ENCODE measurements at regions not wholly inside any gene's neighbourhood (a gene's known extent, or its start where the extent isn't known, plus 50 kb on each side); places are given as distances from the start of the nearest gene placed in this dataset.
A peak's percentile ranks its signal among the peaks of the same experiment; 100 is the strongest.
"Not testable (repeated sequence)": the region's sequence is repeated elsewhere in the genome, so short reads cannot be mapped to it uniquely, and the experiment has no call there.

- Mint-ChIP-seq H3K27me3 (ENCODE audit: insufficient read depth) (peaks cover 4% of the 10 kb centered on the region), H3K36me3 (ENCODE audit: low read depth) (no peaks in the 10 kb centered on the region), H3K9me3 (no peaks in the 10 kb centered on the region; the same call in 1 of the 2 replicates), H3K4me1 (ENCODE audit: low read depth) (peaks cover 11% of the 10 kb centered on the region), H3K4me3 (no peak overlapping the region), H3K27ac (no peak overlapping the region)
- no peak for TF ChIP-seq CTCF (IDR thresholded peaks at IDR 0.05)
- DNase-seq, result no peak
Observed at GRCh38 chr16:14384745-14385144, 245.3 kb downstream of the PARN start.

- H3K4me3 Mint-ChIP-seq; DNase-seq; H3K9me3 Mint-ChIP-seq; H3K27me3 Mint-ChIP-seq (ENCODE audit: insufficient read depth); H3K27ac Mint-ChIP-seq; H3K36me3 Mint-ChIP-seq (ENCODE audit: low read depth): not testable (repeated sequence)
- H3K4me1 Mint-ChIP-seq (ENCODE audit: low read depth), result peaks cover 17% of the 10 kb centered on the region
Observed at GRCh38 chr16:14383844-14384243, 246.2 kb downstream of the PARN start.

GRCh38 chr16:14378689-14379467 lies 251.2 kb downstream of the PARN start:
- Mint-ChIP-seq H3K4me3 (peak overlapping the region; percentile 69), H3K9me3 (no peaks in the 10 kb centered on the region), H3K27me3 (ENCODE audit: insufficient read depth) (peaks cover 2% of the 10 kb centered on the region; the same call in 1 of the 2 replicates), H3K27ac (peak overlapping the region; percentile 85), H3K36me3 (ENCODE audit: low read depth) (no peaks in the 10 kb centered on the region), H3K4me1 (ENCODE audit: low read depth) (peaks cover 51% of the 10 kb centered on the region)
- DNase-seq, result peak; percentile 79
- TF ChIP-seq CTCF (IDR thresholded peaks at IDR 0.05), result peak; percentile 38

GRCh38 chr16:14378131-14378551 lies 251.9 kb downstream of the PARN start:
- H3K4me3 Mint-ChIP-seq, result peak overlapping the region; percentile 69
- peak overlapping the region; percentile 85 for H3K27ac Mint-ChIP-seq
- no peak for TF ChIP-seq CTCF (IDR thresholded peaks at IDR 0.05)
- no peaks in the 10 kb centered on the region for H3K36me3 Mint-ChIP-seq (ENCODE audit: low read depth)
- peak; percentile 79 for DNase-seq
- no peaks in the 10 kb centered on the region; the same call in 1 of the 2 replicates for H3K27me3 Mint-ChIP-seq (ENCODE audit: insufficient read depth)
- H3K4me1 Mint-ChIP-seq (ENCODE audit: low read depth), result peaks cover 53% of the 10 kb centered on the region
- H3K9me3 Mint-ChIP-seq, result no peaks in the 10 kb centered on the region

- H3K4me1 Mint-ChIP-seq (ENCODE audit: low read depth), result peaks cover 46% of the 10 kb centered on the region
- H3K27ac Mint-ChIP-seq, result peak overlapping the region; percentile 85
- H3K27me3 Mint-ChIP-seq (ENCODE audit: insufficient read depth), result no peaks in the 10 kb centered on the region; the same call in 1 of the 2 replicates
- H3K36me3 Mint-ChIP-seq (ENCODE audit: low read depth), result no peaks in the 10 kb centered on the region
- H3K9me3 Mint-ChIP-seq, result no peaks in the 10 kb centered on the region
- no peak for TF ChIP-seq CTCF (IDR thresholded peaks at IDR 0.05)
- H3K4me3 Mint-ChIP-seq, result no peak overlapping the region; the same call in 1 of the 2 replicates
- peak; percentile 34 for DNase-seq
Observed at GRCh38 chr16:14377326-14377725, 252.7 kb downstream of the PARN start.

- H3K36me3 Mint-ChIP-seq (ENCODE audit: low read depth), result no peaks in the 10 kb centered on the region
- peaks cover 42% of the 10 kb centered on the region for H3K4me1 Mint-ChIP-seq (ENCODE audit: low read depth)
- H3K9me3 Mint-ChIP-seq, result no peaks in the 10 kb centered on the region
- no peak overlapping the region; the same call in 1 of the 2 replicates for H3K27ac Mint-ChIP-seq
- DNase-seq, result no peak
- no peak overlapping the region for H3K4me3 Mint-ChIP-seq
- TF ChIP-seq CTCF (IDR thresholded peaks at IDR 0.05), result no peak
- H3K27me3 Mint-ChIP-seq (ENCODE audit: insufficient read depth), result no peaks in the 10 kb centered on the region; the same call in 1 of the 2 replicates
Observed at GRCh38 chr16:14375132-14375491, 254.9 kb downstream of the PARN start.
